ENCODE measurements at regions not wholly inside any gene's neighbourhood (a gene's known extent, or its start where the extent isn't known, plus 50 kb on each side); places are given as distances from the start of the nearest gene placed in this dataset.
"Not testable (repeated sequence)": the region's sequence is repeated elsewhere in the genome, so short reads cannot be mapped to it uniquely, and the experiment has no call there.

- TF ChIP-seq, protein P1, sequence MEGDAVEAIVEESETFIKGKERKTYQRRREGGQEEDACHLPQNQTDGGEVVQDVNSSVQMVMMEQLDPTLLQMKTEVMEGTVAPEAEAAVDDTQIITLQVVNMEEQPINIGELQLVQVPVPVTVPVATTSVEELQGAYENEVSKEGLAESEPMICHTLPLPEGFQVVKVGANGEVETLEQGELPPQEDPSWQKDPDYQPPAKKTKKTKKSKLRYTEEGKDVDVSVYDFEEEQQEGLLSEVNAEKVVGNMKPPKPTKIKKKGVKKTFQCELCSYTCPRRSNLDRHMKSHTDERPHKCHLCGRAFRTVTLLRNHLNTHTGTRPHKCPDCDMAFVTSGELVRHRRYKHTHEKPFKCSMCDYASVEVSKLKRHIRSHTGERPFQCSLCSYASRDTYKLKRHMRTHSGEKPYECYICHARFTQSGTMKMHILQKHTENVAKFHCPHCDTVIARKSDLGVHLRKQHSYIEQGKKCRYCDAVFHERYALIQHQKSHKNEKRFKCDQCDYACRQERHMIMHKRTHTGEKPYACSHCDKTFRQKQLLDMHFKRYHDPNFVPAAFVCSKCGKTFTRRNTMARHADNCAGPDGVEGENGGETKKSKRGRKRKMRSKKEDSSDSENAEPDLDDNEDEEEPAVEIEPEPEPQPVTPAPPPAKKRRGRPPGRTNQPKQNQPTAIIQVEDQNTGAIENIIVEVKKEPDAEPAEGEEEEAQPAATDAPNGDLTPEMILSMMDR (IDR thresholded peaks at IDR 0.05; ENCODE audit: extremely low read depth, missing control alignments) = no peak
- no peak for DNase-seq (ENCODE audit: low spot score)
These were observed 134.0 kb upstream of the FAM174A start for GRCh38 chr5:100401149-100401548.

GRCh38 chr5:100398815-100399214, 136.4 kb upstream of the FAM174A start:
- not testable (repeated sequence) for DNase-seq (ENCODE audit: low spot score)

DNA sequence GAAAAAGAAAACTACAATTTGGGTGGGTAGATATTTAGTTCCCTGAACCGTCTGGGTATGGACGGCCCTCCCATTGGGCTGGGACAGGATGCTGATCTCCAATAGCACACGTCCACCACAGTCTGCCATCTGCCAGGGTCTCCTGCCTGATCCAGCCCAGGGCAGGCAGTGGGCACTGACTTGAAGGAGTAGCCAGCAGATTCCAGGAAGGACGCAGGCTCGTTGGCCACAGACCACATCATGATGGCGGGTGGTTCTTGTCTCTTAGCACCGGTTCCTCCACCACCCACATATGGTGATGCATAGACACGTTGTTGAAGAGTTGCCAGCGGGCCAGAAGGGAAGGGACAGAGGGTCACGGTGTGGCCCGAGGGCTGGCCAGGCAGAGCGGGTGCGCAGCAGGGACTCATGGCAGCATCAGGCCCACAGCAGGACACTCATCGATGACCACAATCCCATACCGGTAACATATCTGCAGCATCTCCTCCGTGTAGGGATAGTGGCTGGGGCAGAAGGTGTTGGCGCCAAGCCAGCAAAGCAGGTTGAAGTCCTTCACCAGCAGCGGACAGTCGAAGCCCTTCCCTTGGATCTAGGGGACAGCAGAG, 155.8 kb upstream of the FAM174A start:
- not testable (repeated sequence) for DNase-seq (ENCODE audit: low spot score)

DNA sequence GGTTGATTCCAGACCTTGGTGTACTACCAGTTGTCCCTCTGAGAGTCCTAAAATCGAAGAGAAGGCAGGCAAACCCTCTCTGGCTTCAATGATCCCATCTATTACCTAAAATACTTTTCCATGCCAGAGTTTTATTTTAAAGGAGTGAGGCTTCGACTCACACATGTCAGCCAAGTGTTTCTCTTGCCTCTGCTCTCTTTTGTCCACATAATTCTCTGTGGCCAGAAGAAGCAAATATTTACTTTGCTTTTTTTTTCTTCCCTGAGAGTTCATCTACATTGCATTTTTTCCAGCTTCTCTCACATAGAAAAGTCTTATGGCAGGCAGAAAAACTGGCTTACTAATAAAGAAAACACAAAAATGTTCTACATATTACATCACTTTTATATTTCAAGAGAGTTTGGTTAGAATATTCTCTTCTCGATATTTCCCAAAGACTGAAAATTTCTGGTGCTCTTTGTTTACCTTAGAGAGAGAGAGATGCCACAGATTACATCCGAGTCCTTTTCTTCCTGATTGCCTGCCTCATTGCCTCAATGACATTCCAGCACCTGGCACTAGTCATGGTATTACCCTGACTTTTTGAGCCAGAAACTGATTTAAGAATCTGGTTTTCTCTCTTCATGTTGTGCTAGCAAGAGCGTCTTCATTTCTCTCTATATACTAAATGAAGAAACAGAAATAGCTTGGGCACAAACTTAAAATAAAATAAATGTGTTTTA, 170.3 kb upstream of the FAM174A start:
- DNase-seq (ENCODE audit: low spot score) = not testable (repeated sequence)

DNA sequence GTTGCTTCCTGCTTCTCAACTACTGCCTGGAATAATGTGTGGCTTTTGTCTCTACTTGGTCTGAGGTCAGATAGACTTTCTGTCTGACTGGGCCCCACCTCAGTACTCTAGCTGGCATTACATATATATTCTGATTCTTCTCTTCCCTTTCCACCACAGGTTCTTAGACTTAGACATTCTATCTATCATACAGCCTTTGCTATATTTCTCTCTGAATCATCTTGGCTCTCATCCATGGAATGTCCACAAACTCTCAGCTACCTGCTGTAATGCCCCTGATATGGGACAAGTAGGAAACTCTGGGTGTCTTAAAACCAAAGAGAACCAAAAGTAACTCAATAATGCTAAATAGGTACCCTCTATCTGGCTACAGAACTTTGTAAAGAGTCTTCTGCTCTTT, 170.8 kb upstream of the FAM174A start:
- not testable (repeated sequence) for DNase-seq (ENCODE audit: low spot score)

DNA sequence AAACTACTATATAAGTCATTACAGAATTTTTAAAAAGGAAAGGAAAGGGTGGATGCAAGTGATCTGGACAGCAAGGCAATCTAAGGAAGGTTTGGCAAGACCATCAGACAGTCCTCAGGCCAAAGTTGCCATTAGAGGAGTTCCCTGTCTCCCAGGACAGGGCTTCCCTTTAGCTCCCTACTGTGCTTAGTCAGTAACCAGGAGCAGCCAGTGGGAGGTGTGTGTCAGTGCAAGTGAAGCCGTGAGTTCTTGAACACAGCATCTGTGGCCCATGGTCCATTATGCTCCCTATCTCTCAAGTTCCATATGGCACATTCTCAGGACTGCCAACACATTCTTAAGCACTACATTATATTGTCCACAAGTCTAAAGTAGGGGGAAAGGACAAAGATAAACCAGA, 175.2 kb upstream of the FAM174A start:
- not testable (repeated sequence) for DNase-seq (ENCODE audit: low spot score)

DNA sequence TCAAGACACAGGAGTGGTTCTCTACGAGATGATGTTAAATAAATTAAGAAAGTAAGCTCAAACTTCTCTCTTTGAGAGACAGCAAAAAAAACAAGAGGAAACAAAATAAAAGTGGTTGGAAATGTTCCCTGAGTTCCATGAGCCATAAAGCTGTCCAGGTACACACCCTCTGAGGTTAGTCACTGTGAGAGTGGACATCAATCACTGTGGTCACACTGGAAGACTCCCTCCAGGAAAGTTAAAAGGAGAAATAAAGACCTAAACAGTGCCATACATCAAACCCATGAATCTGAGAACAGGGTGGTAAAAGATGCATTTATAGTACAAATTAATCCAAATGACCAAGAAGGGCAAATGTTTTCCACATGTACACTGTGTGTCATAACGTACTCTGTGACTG, 188.9 kb upstream of the FAM174A start:
- not testable (repeated sequence) for DNase-seq (ENCODE audit: low spot score)

DNA sequence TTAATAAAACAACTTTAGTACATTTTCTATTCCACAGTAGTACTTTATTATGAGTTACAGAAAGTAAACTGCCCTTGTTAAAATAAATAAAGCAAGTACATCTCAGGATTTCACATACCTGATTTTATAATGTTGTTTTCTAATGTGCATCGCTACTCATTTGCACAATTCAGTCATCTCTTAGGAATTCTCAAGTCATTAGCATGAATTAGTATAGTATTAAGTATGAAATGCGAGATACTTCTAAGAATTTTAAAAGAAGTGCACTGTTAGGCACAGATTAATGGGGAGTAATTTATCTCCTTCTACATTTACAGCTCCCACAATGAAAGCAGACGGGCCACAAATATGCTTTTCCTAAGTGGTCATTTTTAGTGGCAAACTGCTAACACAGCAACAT, 193.7 kb upstream of the FAM174A start:
- not testable (repeated sequence) for DNase-seq (ENCODE audit: low spot score)

GRCh38 chr5:100322483-100322882, 212.7 kb upstream of the FAM174A start:
- TF ChIP-seq, protein P1 (IDR thresholded peaks at IDR 0.05; ENCODE audit: extremely low read depth, missing control alignments) = no peak
- DNase-seq (ENCODE audit: low spot score) = no peak

DNA sequence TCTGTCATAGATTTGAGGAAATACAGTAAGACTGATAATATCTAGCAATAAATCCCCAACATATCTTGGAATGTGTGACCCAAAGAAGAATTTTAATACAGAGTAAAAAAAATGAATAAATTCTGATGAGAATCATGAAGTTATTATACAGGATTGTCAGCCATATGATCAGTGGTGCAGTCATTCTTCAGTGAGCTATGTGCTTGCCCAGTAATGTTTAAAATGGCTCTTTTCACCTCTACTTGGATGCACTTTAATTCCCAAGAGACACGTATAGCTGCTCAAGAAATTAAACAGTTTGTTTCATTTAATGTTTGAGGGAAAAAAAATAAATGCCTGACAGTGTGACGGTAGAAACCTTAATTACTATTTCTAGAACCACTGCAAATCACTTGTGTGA, 215.3 kb upstream of the FAM174A start:
- no peak for DNase-seq (ENCODE audit: low spot score)
- TF ChIP-seq, protein P1 (IDR thresholded peaks at IDR 0.05; ENCODE audit: extremely low read depth, missing control alignments) = no peak

DNA sequence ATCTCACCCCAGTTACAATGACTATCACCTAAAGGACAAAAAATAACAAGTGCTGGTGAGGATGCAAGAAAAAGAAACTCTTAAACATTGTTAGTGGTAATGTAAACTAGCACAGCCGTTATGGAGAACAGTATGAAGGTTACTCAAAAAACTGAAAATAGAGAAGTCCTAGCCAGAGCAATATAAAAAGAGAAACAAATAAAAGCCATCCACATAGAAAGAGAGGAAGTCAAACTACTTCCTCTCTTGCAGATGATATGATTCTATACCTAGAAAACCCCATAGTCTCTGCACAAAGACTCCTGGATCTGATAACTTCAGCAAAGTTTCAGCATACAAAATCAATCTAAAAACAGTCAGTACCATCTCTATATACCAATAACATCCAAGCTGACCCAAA, 221.5 kb upstream of the FAM174A start:
- TF ChIP-seq, protein P1 (IDR thresholded peaks at IDR 0.05; ENCODE audit: extremely low read depth, missing control alignments) = no peak
- no peak for DNase-seq (ENCODE audit: low spot score)

All from GM20000 (cell line).